ENCODE measurements at regions not wholly inside any gene's neighbourhood (a gene's known extent, or its start where the extent isn't known, plus 50 kb on each side); places are given as distances from the start of the nearest gene placed in this dataset.

GRCh38 chr20:4584510-4584909 lies 101.7 kb upstream of the PRNP start:
- Mint-ChIP-seq H3K27me3 (peaks cover 27% of the 10 kb centered on the region), H3K4me1 (peaks cover 3% of the 10 kb centered on the region), H3K27ac (no peak overlapping the region), H3K9me3 (no peaks in the 10 kb centered on the region), H3K36me3 (ENCODE audit: low read depth) (no peaks in the 10 kb centered on the region), H3K4me3 (no peak overlapping the region)
- no peak for ATAC-seq
- no peak for DNase-seq

GRCh38 chr20:4581838-4582237 lies 104.4 kb upstream of the PRNP start:
- Mint-ChIP-seq H3K4me3 (no peak overlapping the region), H3K27ac (no peak overlapping the region), H3K9me3 (no peaks in the 10 kb centered on the region), H3K36me3 (ENCODE audit: low read depth) (no peaks in the 10 kb centered on the region), H3K4me1 (peaks cover 3% of the 10 kb centered on the region), H3K27me3 (peaks cover 41% of the 10 kb centered on the region)
- DNase-seq (no peak), ATAC-seq (no peak)

GRCh38 chr20:4578375-4578774 lies 107.9 kb upstream of the PRNP start:
- Mint-ChIP-seq H3K9me3 (no peaks in the 10 kb centered on the region), H3K27me3 (peaks cover 52% of the 10 kb centered on the region), H3K27ac (no peak overlapping the region)

GRCh38 chr20:4574356-4574690 lies 111.9 kb upstream of the PRNP start:
- H3K27me3 Mint-ChIP-seq = peaks cover 40% of the 10 kb centered on the region
- ATAC-seq (no peak), DNase-seq (no peak)
- peaks cover 2% of the 10 kb centered on the region for H3K4me1 Mint-ChIP-seq
- H3K4me3 Mint-ChIP-seq = no peak overlapping the region
- no peaks in the 10 kb centered on the region for H3K9me3 Mint-ChIP-seq
- no peak overlapping the region for H3K27ac Mint-ChIP-seq
- H3K36me3 Mint-ChIP-seq (ENCODE audit: low read depth) = no peaks in the 10 kb centered on the region

More at GRCh38 chr20:4578375-4578774, 107.9 kb upstream of the PRNP start:
- Mint-ChIP-seq H3K4me3 (no peak overlapping the region), H3K36me3 (ENCODE audit: low read depth) (no peaks in the 10 kb centered on the region), H3K4me1 (peaks cover 2% of the 10 kb centered on the region)
- ATAC-seq = no peak
- DNase-seq = no peak

GRCh38 chr20:4573564-4574355 lies 112.5 kb upstream of the PRNP start:
- Mint-ChIP-seq H3K36me3 (ENCODE audit: low read depth) (no peaks in the 10 kb centered on the region), H3K9me3 (no peaks in the 10 kb centered on the region), H3K4me3 (no peak overlapping the region), H3K27me3 (peaks cover 37% of the 10 kb centered on the region), H3K4me1 (peaks cover 2% of the 10 kb centered on the region), H3K27ac (no peak overlapping the region)
- ATAC-seq (no peak), DNase-seq (no peak)

- Mint-ChIP-seq H3K9me3 (no peaks in the 10 kb centered on the region), H3K27me3 (peaks cover 26% of the 10 kb centered on the region), H3K27ac (no peak overlapping the region), H3K4me1 (peaks cover 2% of the 10 kb centered on the region), H3K4me3 (no peak overlapping the region), H3K36me3 (ENCODE audit: low read depth) (no peaks in the 10 kb centered on the region)
- ATAC-seq (no peak), DNase-seq (no peak)
Measured at GRCh38 chr20:4571759-4572531, 114.3 kb upstream of the PRNP start.

- Mint-ChIP-seq H3K4me1 (peaks cover 2% of the 10 kb centered on the region), H3K27me3 (peaks cover 15% of the 10 kb centered on the region), H3K27ac (no peak overlapping the region), H3K4me3 (no peak overlapping the region), H3K36me3 (ENCODE audit: low read depth) (no peaks in the 10 kb centered on the region), H3K9me3 (no peaks in the 10 kb centered on the region)
- no peak for DNase-seq
- ATAC-seq = no peak
Measured at GRCh38 chr20:4569865-4570264, 116.4 kb upstream of the PRNP start.

- Mint-ChIP-seq H3K4me1 (peaks cover 2% of the 10 kb centered on the region), H3K9me3 (peaks cover 4% of the 10 kb centered on the region), H3K27ac (no peak overlapping the region), H3K36me3 (ENCODE audit: low read depth) (no peaks in the 10 kb centered on the region), H3K27me3 (peaks cover 20% of the 10 kb centered on the region), H3K4me3 (no peak overlapping the region)
- ATAC-seq = no peak
- no peak for DNase-seq
Measured at GRCh38 chr20:4569092-4569491, 117.2 kb upstream of the PRNP start.

GRCh38 chr20:4568361-4568959 lies 117.8 kb upstream of the PRNP start:
- Mint-ChIP-seq H3K4me1 (no peaks in the 10 kb centered on the region), H3K36me3 (ENCODE audit: low read depth) (no peaks in the 10 kb centered on the region), H3K27me3 (peaks cover 26% of the 10 kb centered on the region), H3K9me3 (peaks cover 4% of the 10 kb centered on the region), H3K27ac (no peak overlapping the region), H3K4me3 (no peak overlapping the region)
- ATAC-seq = no peak
- no peak for DNase-seq

GRCh38 chr20:4567170-4567569 lies 119.1 kb upstream of the PRNP start:
- Mint-ChIP-seq H3K4me1 (no peaks in the 10 kb centered on the region), H3K27me3 (peaks cover 21% of the 10 kb centered on the region), H3K4me3 (no peak overlapping the region), H3K36me3 (ENCODE audit: low read depth) (no peaks in the 10 kb centered on the region), H3K9me3 (peaks cover 4% of the 10 kb centered on the region), H3K27ac (no peak overlapping the region)
- DNase-seq (no peak), ATAC-seq (no peak)

GRCh38 chr20:4563534-4563933 lies 122.7 kb upstream of the PRNP start:
- no peak overlapping the region for H3K27ac Mint-ChIP-seq
- H3K4me1 Mint-ChIP-seq = no peaks in the 10 kb centered on the region
- H3K9me3 Mint-ChIP-seq = peaks cover 4% of the 10 kb centered on the region
- peaks cover 36% of the 10 kb centered on the region for H3K27me3 Mint-ChIP-seq
- no peak for ATAC-seq
- DNase-seq = peak; percentile 10
- H3K4me3 Mint-ChIP-seq = no peak overlapping the region
- no peaks in the 10 kb centered on the region for H3K36me3 Mint-ChIP-seq (ENCODE audit: low read depth)

GRCh38 chr20:4563031-4563430 lies 123.2 kb upstream of the PRNP start:
- DNase-seq = no peak
- ATAC-seq = no peak
- no peaks in the 10 kb centered on the region for H3K4me1 Mint-ChIP-seq
- no peaks in the 10 kb centered on the region for H3K36me3 Mint-ChIP-seq (ENCODE audit: low read depth)
- peaks cover 4% of the 10 kb centered on the region for H3K9me3 Mint-ChIP-seq
- peaks cover 41% of the 10 kb centered on the region for H3K27me3 Mint-ChIP-seq
- H3K4me3 Mint-ChIP-seq = no peak overlapping the region
- no peak overlapping the region for H3K27ac Mint-ChIP-seq

GRCh38 chr20:4560667-4561066 lies 125.6 kb upstream of the PRNP start:
- H3K4me1 Mint-ChIP-seq = no peaks in the 10 kb centered on the region
- DNase-seq (no peak), ATAC-seq (no peak)
- H3K4me3 Mint-ChIP-seq = no peak overlapping the region
- H3K36me3 Mint-ChIP-seq (ENCODE audit: low read depth) = no peaks in the 10 kb centered on the region
- peaks cover 4% of the 10 kb centered on the region for H3K9me3 Mint-ChIP-seq
- H3K27me3 Mint-ChIP-seq = peaks cover 49% of the 10 kb centered on the region
- no peak overlapping the region for H3K27ac Mint-ChIP-seq

GRCh38 chr20:4559906-4560305 lies 126.3 kb upstream of the PRNP start:
- no peak overlapping the region for H3K4me3 Mint-ChIP-seq
- no peaks in the 10 kb centered on the region for H3K4me1 Mint-ChIP-seq
- ATAC-seq (no peak), DNase-seq (no peak)
- no peaks in the 10 kb centered on the region for H3K36me3 Mint-ChIP-seq (ENCODE audit: low read depth)
- no peak overlapping the region for H3K27ac Mint-ChIP-seq
- peaks cover 44% of the 10 kb centered on the region for H3K27me3 Mint-ChIP-seq
- H3K9me3 Mint-ChIP-seq = peaks cover 4% of the 10 kb centered on the region

GRCh38 chr20:4559106-4559505 lies 127.2 kb upstream of the PRNP start:
- Mint-ChIP-seq H3K36me3 (ENCODE audit: low read depth) (no peaks in the 10 kb centered on the region), H3K27ac (no peak overlapping the region), H3K9me3 (no peaks in the 10 kb centered on the region), H3K4me1 (no peaks in the 10 kb centered on the region), H3K4me3 (no peak overlapping the region), H3K27me3 (peaks cover 41% of the 10 kb centered on the region)
- DNase-seq (no peak), ATAC-seq (no peak)

Data from activated naive CD8-positive, alpha-beta T cell treated with anti-CD3 and anti-CD28 coated beads, Interleukin-2, amount 50 U/mL, for 24 hours (primary cell).